GM18907 (cell line): ENCODE measurements at regions not wholly inside any gene's neighbourhood (a gene's known extent, or its start where the extent isn't known, plus 50 kb on each side); places are given as distances from the start of the nearest gene placed in this dataset.
A peak's percentile ranks its signal among the peaks of the same experiment; 100 is the strongest.

Source experiments
- ATAC-seq: cut with Tn5 transposase; IDR thresholded peaks from one replicate; pipeline ENCODE4 v1.9.1; 2021; ENCODE audit warnings: mild to moderate bottlenecking, moderate library complexity; ENCODE audit not compliant: unreplicated experiment

GRCh38 chr20:39890697-39891096, 798.3 kb downstream of the MAFB start:
- no peak for ATAC-seq

- no peak for ATAC-seq
Observed at GRCh38 chr20:39888310-39888709, 800.7 kb downstream of the MAFB start.

- peak; percentile 55 for ATAC-seq
Observed at GRCh38 chr20:39886650-39887190, 802.3 kb downstream of the MAFB start.

- ATAC-seq, result no peak
Observed at GRCh38 chr20:39885975-39886649, 802.9 kb downstream of the MAFB start.

GRCh38 chr20:39882806-39883205, 806.2 kb downstream of the MAFB start:
- no peak for ATAC-seq

- no peak for ATAC-seq
Observed at GRCh38 chr20:39880890-39881289, 808.1 kb downstream of the MAFB start.

- ATAC-seq, result no peak
Observed at GRCh38 chr20:39879296-39879695, 809.7 kb downstream of the MAFB start.

GRCh38 chr20:39878809-39879208, 810.2 kb downstream of the MAFB start:
- no peak for ATAC-seq

- no peak for ATAC-seq
Observed at GRCh38 chr20:39878320-39878719, 810.7 kb downstream of the MAFB start.

GRCh38 chr20:39877788-39878187, 811.2 kb downstream of the MAFB start:
- ATAC-seq, result no peak

- no peak for ATAC-seq
Observed at GRCh38 chr20:39876976-39877635, 811.9 kb downstream of the MAFB start.

- no peak for ATAC-seq
Observed at GRCh38 chr20:39875492-39876110, 813.4 kb downstream of the MAFB start.

GRCh38 chr20:39874049-39874893, 814.8 kb downstream of the MAFB start:
- peak; percentile 91 for ATAC-seq

GRCh38 chr20:39873286-39873685, 815.8 kb downstream of the MAFB start:
- ATAC-seq, result no peak

GRCh38 chr20:39871013-39871412, 818.0 kb downstream of the MAFB start:
- no peak for ATAC-seq

- no peak for ATAC-seq
Observed at GRCh38 chr20:39865446-39865845, 823.6 kb downstream of the MAFB start.

- ATAC-seq, result no peak
Observed at GRCh38 chr20:39862470-39862891, 826.6 kb downstream of the MAFB start.

- ATAC-seq, result no peak
Observed at GRCh38 chr20:39861381-39861780, 827.7 kb downstream of the MAFB start.

GRCh38 chr20:39857835-39858234, 831.2 kb downstream of the MAFB start:
- ATAC-seq, result no peak

- no peak for ATAC-seq
Observed at GRCh38 chr20:39857187-39857586, 831.8 kb downstream of the MAFB start.

GRCh38 chr20:39855799-39856198, 833.2 kb downstream of the MAFB start:
- no peak for ATAC-seq
